ENCODE measurements at regions not wholly inside any gene's neighbourhood (a gene's known extent, or its start where the extent isn't known, plus 50 kb on each side); places are given as distances from the start of the nearest gene placed in this dataset.

- TF ChIP-seq E2F8 (IDR thresholded peaks at IDR 0.05; ENCODE audit: low read depth, partially characterized antibody) (no peak), ETV6 (conservative IDR thresholded peaks at IDR 0.05 in 1 of 2, IDR thresholded peaks at IDR 0.05 in 1 of 2; ENCODE audit: borderline replicate concordance in 1 of 2, low read depth in 1 of 2) (no peak)
Observed at GRCh38 chr1:72837781-72838180, 555.4 kb upstream of the NEGR1 start (continued).

GRCh38 chr1:72830606-72831390 is 548.5 kb upstream of the NEGR1 start:
- no peak for TF ChIP-seq PAX8 (IDR thresholded peaks at IDR 0.05)
- 46% methylated on average over 5 of the region's 5 CpGs for WGBS (ENCODE audit: insufficient coverage, insufficient replicate concordance, low lambda C conversion rate, missing lambda C conversion rate)
- ChIA-PET POLR2A (no interaction called here), RAD21 (ENCODE audit: unreplicated experiment) (no interaction called here), SMC1A (ENCODE audit: uncharacterized antibody, unreplicated experiment) (no interaction called here), CTCF (interaction anchor here (1.0 kb wide), 1 partner anchor 15 kb away, joined by 3 read pairs; no protein-coding TSS in a partner anchor)
- ATAC-seq (no peak), DNase-seq (ENCODE audit: low read depth, low spot score) (no peak), FAIRE-seq (no peak)
- in situ Hi-C loops (cut with MboI) (no loop called here), intact Hi-C loops (cut with micrococcal nuclease; ENCODE audit: unreplicated experiment) (no loop called here)
- Histone ChIP-seq H3K9ac (ENCODE audit: control insufficient read depth, insufficient read depth, low read length) (no peak overlapping the region), H3K27ac (ENCODE audit: control insufficient read depth, insufficient read depth) (no peak overlapping the region), H4K20me1 (ENCODE audit: control insufficient read depth, insufficient read depth) (no peaks in the 10 kb centered on the region), H2AFZ (ENCODE audit: control insufficient read depth, low read depth, low read length) (no peak overlapping the region), H3K4me3 (no peak overlapping the region), H3K4me1 (ENCODE audit: control insufficient read depth, insufficient read depth, low read length) (no peaks in the 10 kb centered on the region), H3K79me2 (ENCODE audit: control insufficient read depth, insufficient read depth, low read length) (no peaks in the 10 kb centered on the region), H3K27me3 (replicated peaks in 1 of 2; ENCODE audit: control insufficient read depth in 2 of 2, insufficient read depth in 2 of 2, low read length in 1 of 2) (no peaks in the 10 kb centered on the region), H3K36me3 (ENCODE audit: control insufficient read depth in 2 of 2, insufficient read depth in 2 of 2, low read length in 1 of 2) (no peaks in the 10 kb centered on the region), H3K9me3 (replicated peaks; ENCODE audit: control insufficient read depth, insufficient read depth, low read length) (no peaks in the 10 kb centered on the region), H3K4me2 (ENCODE audit: control insufficient read depth, insufficient read depth) (no peak overlapping the region)
- BruUV-seq (replicated peaks) = no TSS peak
